Stimulated activated naive CD8-positive, alpha-beta T cell treated with anti-CD3 and anti-CD28 coated beads, Interleukin-15, amount 100 ng/mL, for 72 hours (primary cell): ENCODE measurements at regions not wholly inside any gene's neighbourhood (a gene's known extent, or its start where the extent isn't known, plus 50 kb on each side); places are given as distances from the start of the nearest gene placed in this dataset.

ENCODE experiments used
- ATAC-seq: fragments of 150-1000 bp; cut with Tn5 transposase; 2 replicates; pipeline ENCODE4 v1.10.0; 2021; ENCODE audit warnings: mild to moderate bottlenecking, moderate library complexity
- DNase-seq, 2 donors: peaks; one replicate each; pipeline ENCODE4 v3.0.0; 2021 to 2022
- H3K27ac Mint-ChIP-seq, 2 donors: one replicate each; pipeline ENCODE4 v1.8.0; 2022; ENCODE audit warnings: mild to moderate bottlenecking in 2 of 2, mixed read lengths in 2 of 2, moderate library complexity in 2 of 2
- H3K27me3 Mint-ChIP-seq: one replicate; pipeline ENCODE4 v1.8.0; 2022; ENCODE audit warnings: mixed read lengths
- H3K4me1 Mint-ChIP-seq: one replicate; pipeline ENCODE4 v1.8.0; 2022; ENCODE audit warnings: mild to moderate bottlenecking, mixed read lengths
- H3K4me3 Mint-ChIP-seq, 2 donors: one replicate each; pipeline ENCODE4 v1.8.0; 2022; ENCODE audit warnings: mild to moderate bottlenecking in 2 of 2, mixed read lengths in 2 of 2, moderate library complexity in 1 of 2
- H3K9me3 Mint-ChIP-seq, 2 donors: one replicate each; pipeline ENCODE4 v1.8.0; 2022; ENCODE audit warnings: mixed read lengths in 2 of 2

DNA sequence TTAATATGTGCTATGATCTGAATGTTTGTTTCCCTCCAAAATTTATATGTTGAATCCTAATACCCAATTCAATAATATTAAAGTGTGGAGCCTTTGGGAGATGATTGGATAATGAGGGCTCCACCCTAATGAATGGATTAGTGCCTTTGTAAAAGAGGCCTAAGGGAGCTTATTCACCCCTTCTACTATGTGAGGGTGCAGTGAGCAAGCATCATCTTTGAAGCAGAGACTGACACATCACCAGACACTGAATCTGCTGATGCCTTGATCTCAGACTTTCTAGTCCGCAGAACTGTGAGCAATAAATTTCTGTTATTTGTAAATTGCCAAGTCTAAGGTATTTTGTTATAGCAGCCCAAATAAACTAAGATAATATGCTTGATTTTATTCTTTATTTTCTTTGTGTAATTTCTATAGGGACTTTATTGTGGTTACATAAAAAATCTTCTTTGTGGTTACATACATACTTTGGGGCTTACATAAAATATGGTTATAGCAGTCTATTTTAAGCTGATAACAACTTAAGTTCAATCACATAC, 131.1 kb upstream of the SLC38A2 start:
- Mint-ChIP-seq H3K9me3 (peaks cover 45 to 61% of the 10 kb centered on the region in 2 donors), H3K4me1 (peaks cover 18% of the 10 kb centered on the region), H3K27ac (no peak overlapping the region), H3K4me3 (no peak overlapping the region), H3K27me3 (no peaks in the 10 kb centered on the region)
- DNase-seq (no peak), ATAC-seq (no peak)

DNA sequence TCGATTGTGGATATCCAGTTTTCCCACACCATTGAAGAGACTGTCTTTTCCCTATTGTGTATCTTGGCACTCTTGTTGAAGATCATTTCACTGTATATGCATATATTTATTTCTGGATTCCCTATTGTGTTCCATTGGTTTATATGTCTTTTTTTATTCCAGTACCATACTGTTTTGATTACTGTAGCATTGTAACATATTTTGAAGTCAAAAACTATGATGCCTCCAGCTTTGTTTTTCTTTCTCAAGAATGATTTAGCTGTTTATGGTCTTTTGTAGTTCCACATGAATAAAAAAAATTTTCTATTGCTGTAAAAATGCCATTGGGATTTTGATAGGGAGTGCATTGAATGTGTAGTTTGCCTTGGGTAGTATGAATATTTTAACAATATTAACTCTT, 128.1 kb upstream of the SLC38A2 start:
- no peak for ATAC-seq
- Mint-ChIP-seq H3K9me3 (peaks cover 33 to 38% of the 10 kb centered on the region in 2 donors), H3K4me1 (peaks cover 8% of the 10 kb centered on the region), H3K27me3 (no peaks in the 10 kb centered on the region), H3K27ac (no peak overlapping the region), H3K4me3 (no peak overlapping the region)
- DNase-seq = no peak

DNA sequence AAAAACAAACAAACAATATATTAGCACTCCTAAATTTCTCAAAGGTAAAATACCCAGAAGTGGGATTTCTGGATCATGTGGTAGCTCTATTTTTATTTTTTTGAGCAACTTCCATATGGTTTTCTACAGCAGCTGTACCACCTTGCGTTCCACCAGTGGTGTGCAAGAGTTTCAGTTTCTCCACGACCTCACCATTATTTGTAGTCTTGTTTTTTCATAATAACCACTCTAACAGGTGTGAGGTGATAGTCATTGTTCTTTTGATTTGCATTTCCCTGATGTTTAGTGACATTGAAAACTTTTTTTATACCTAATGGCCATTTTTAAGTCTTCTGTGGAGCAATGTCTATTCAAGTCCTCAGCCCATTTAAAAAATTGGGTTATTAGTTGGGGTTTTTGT, 127.3 kb upstream of the SLC38A2 start:
- no peak overlapping the region for H3K27ac Mint-ChIP-seq

DNA sequence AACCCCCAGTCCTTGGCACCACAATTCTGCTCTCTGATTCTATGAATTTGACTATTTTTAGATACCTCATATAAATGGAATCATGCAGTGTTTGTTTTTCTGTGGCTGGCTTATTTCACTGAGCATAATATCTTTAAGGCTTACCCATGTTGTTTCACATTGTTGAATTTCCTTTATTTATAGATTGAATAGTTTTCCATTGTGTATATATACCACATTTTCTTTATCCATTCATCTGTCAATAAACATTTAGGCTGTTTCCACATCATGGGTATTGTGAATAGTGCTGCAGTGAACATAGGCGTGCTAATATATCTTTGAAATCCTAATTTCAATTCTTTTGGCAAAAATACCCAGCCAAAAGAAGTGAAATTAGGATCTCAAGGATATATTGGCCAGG, 126.7 kb upstream of the SLC38A2 start:
- H3K4me3 Mint-ChIP-seq = no peak overlapping the region
- peaks cover 8% of the 10 kb centered on the region for H3K4me1 Mint-ChIP-seq
- DNase-seq (no peak), ATAC-seq (no peak)
- H3K9me3 Mint-ChIP-seq = peaks cover 22 to 31% of the 10 kb centered on the region in 2 donors
- no peaks in the 10 kb centered on the region for H3K27me3 Mint-ChIP-seq
- no peak overlapping the region for H3K27ac Mint-ChIP-seq

More for the DNA sequence above, 127.3 kb upstream of the SLC38A2 start:
- peaks cover 27 to 31% of the 10 kb centered on the region in 2 donors for H3K9me3 Mint-ChIP-seq
- peaks cover 8% of the 10 kb centered on the region for H3K4me1 Mint-ChIP-seq
- DNase-seq = no peak
- H3K4me3 Mint-ChIP-seq = no peak overlapping the region
- no peak for ATAC-seq
- H3K27me3 Mint-ChIP-seq = no peaks in the 10 kb centered on the region

DNA sequence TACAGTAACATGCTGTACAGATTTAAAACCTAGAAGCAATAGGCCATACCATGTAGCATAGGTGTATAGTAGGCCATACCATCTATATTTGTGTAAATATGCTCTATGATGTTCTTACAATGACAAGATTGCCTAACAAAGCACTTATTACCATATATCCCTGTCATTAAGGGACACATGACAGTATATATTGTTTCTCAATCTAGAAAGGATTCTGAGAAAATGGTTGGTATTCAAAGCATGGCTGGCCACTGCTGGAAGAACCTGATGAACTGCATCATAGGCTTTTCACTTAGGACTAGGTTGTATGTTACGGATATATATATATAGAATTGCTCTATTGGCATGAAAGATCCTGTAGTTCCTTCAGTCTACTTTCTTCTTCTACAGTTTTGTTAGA, 125.2 kb upstream of the SLC38A2 start:
- no peak overlapping the region for H3K27ac Mint-ChIP-seq
- H3K9me3 Mint-ChIP-seq = peaks cover 13 to 20% of the 10 kb centered on the region in 2 donors
- ATAC-seq (no peak), DNase-seq (no peak)
- H3K27me3 Mint-ChIP-seq = no peaks in the 10 kb centered on the region
- no peak overlapping the region for H3K4me3 Mint-ChIP-seq
- peaks cover 8% of the 10 kb centered on the region for H3K4me1 Mint-ChIP-seq

DNA sequence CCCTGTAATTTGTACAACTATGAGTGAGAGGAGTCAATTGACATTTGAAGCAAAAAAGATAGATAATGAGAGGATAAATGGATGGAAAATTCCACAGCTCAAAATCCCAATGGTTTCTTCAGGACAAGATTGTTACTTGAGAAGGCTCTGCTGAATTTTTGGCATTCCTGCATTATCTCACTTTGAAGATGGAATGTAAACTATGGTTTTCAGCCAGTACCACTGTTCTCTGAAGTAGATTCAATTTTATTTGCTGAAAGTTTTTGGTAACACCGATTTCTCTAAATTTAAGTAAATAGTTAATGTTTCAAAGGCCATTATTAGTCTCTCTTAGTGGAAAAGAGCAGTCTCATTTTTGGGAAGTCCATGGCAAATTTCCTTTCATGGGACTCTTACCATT, 121.9 kb upstream of the SLC38A2 start:
- no peak for DNase-seq

DNA sequence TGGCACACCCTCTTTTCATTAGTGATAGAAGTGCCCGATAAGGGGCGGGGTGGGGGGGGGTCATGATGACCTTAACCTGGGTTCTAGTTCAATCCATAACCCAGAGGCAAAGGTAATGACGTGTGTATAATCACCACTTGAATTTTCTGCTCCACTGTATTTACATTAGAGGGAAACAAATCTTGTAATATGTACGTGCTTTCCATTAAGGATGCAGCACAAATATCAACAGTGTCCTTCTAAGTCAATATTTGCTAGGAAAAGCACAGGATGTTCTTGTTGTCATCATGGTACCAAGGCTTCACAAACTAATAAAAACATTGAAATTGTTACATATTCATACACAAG, 121.2 kb upstream of the SLC38A2 start:
- ATAC-seq (no peak), DNase-seq (no peak)
- Mint-ChIP-seq H3K4me3 (no peak overlapping the region), H3K4me1 (no peaks in the 10 kb centered on the region), H3K27me3 (no peaks in the 10 kb centered on the region), H3K27ac (no peak overlapping the region), H3K9me3 (no peaks in the 10 kb centered on the region)

More for the DNA sequence above, 121.9 kb upstream of the SLC38A2 start:
- Mint-ChIP-seq H3K4me3 (no peak overlapping the region), H3K27me3 (no peaks in the 10 kb centered on the region), H3K27ac (no peak overlapping the region), H3K4me1 (no peaks in the 10 kb centered on the region), H3K9me3 (no peaks in the 10 kb centered on the region)
- ATAC-seq = no peak

DNA sequence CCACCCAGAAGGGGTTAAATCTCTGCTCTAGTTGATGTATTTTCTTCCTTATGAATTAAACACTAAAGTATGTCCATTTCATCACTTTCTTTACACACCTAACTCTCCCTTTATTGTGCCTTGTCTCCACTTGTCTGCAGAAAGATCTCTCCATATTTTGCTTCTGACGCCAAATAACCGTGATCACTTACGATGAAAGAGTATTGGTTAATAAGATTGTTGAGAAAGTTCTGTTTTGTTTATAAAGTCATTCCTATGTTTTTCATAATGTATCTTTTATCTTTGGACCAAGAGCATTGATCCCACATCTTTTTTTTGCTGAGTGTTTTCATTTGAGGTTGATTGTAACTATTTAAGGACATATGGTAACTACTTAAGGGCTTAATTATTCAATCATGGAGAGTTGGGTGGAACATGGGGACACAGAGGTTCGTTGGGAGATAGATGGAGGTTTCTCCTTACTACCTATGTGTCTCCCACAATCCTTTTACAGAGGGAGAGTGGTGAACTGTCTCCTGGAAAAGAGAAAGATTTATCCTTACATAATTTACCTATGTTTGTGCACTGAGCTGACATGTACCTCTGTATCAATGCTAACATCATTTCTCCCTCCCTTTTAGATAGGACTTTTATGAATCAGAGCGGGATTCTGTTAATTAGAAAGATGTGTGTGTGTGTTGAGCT, 120.7 kb upstream of the SLC38A2 start:
- Mint-ChIP-seq H3K9me3 (no peaks in the 10 kb centered on the region), H3K4me3 (no peak overlapping the region), H3K27ac (no peak overlapping the region), H3K27me3 (no peaks in the 10 kb centered on the region), H3K4me1 (no peaks in the 10 kb centered on the region)
- DNase-seq = no peak
- ATAC-seq = no peak

DNA sequence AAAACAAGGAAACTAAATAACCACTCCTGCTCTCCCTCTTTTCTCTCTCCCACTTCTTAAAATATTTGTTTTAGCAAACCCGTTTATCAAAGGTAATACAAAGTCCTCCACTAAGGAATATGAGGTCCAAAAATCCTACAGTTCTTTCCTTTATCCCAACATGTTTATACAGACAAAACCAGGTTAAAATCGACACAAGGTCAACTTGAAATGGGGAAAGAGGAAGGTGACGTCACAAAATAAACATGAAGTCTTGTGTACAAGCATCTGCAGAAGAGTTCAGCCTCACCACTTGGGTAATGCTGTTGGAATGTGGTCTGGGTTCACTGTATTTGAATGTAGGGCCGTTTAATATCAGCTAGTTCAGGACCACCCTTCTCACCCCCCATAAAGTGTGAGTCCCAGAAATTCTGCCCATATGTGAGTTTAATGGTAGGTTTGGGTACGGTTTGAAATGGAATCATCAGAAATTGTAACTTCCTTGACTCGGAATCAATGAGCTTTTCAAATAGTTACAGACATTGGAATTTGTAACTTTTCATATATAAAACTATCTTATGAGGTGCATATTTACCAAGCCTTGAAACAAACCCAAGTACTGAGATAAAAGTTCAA, 120.0 kb upstream of the SLC38A2 start:
- DNase-seq (no peak), ATAC-seq (no peak)
- H3K9me3 Mint-ChIP-seq = no peaks in the 10 kb centered on the region
- H3K27ac Mint-ChIP-seq = no peak overlapping the region
- H3K4me3 Mint-ChIP-seq = no peak overlapping the region
- H3K4me1 Mint-ChIP-seq = no peaks in the 10 kb centered on the region
- no peaks in the 10 kb centered on the region for H3K27me3 Mint-ChIP-seq

DNA sequence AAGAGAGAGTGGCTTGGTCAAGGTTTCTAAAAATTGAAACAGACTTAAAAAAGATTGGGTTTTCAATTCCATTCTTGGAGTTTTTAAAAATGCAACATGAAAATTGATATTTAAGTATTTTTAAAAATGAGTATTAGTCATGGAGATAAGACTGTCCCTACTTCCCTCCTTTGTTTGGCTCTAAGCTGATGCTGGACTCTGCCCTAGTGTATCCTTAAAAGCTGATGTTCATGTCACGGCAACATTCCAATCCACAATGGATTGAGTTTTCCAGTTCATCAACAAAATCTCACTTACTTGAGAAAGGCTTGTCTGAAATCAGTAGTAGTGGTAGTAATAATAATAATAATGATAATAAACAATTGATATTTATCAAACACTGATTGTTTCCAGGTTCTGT, 119.0 kb upstream of the SLC38A2 start:
- Mint-ChIP-seq H3K27ac (no peak overlapping the region), H3K9me3 (no peaks in the 10 kb centered on the region), H3K4me1 (no peaks in the 10 kb centered on the region), H3K4me3 (no peak overlapping the region), H3K27me3 (no peaks in the 10 kb centered on the region)
- DNase-seq (no peak), ATAC-seq (no peak)

DNA sequence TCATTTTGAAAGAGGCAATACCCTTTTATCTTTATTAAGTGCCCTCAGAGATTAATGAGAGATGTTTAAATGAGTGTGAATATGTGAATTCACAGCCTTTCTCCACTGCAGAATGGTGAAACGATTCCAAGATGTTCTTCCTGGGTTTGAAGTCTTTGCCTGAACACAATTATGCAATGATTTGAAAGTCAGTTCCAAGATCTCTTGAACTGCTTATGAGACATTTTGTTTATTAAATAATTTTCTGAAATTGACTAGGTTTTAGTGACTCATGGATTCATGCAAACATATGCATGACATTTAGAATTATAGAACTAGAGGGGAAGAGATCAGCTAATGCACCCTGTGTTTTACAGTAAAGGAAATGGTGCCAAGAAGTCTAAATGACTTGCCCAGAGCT, 118.1 kb upstream of the SLC38A2 start:
- Mint-ChIP-seq H3K4me3 (no peak overlapping the region), H3K9me3 (no peaks in the 10 kb centered on the region), H3K4me1 (no peaks in the 10 kb centered on the region), H3K27ac (no peak overlapping the region), H3K27me3 (no peaks in the 10 kb centered on the region)
- no peak for ATAC-seq
- DNase-seq = no peak

DNA sequence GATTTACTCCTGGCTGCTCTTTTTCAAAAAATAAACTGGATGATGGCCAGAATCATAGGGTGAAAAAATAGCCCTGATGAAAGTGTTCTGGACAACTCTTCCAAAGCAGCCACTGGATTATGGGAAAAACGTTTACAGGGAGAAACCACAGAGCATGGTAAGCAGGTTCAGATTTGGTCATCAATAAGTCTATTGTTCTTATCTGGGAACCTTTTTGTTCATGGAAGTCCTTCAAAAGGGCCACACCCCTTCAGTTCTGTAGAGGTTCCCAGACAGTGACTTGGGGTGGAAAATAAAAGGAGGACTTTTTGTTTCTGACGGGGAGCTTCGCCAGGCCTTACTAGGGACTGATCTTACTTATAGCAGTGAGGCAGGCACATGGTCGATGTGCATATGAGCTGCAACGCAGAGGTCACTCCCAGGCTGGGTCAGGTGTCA, 117.4 kb upstream of the SLC38A2 start:
- ATAC-seq (no peak), DNase-seq (no peak)

DNA sequence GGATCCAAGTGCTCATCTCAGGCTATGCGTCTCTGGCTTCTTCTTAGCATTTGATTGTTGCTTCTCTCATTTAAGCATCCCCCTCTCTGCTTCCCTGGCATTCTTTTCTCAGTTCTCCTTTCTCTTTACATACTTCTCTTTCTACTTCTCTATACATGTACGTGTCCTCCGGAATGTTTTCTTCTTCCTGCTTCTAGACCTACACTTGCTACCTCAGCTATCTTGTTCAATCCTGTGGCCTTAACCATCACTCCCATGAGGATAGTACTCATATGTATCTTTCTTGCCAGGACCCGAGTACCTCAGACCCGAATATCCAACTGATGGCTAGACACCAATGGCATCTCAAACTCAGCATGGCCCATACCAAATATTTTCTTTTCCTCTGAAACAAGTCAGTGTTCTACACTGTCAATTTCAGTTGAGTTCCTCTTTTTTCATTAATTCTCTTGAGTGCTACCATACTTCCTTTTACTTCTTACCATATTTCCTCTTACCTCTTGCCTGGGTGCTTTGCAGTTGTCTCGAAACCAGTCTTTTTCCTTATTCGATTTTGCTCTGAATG, 115.1 kb upstream of the SLC38A2 start:
- no peak overlapping the region for H3K27ac Mint-ChIP-seq
- DNase-seq (no peak), ATAC-seq (no peak)
- no peaks in the 10 kb centered on the region for H3K27me3 Mint-ChIP-seq
- H3K4me3 Mint-ChIP-seq = no peak overlapping the region
- H3K4me1 Mint-ChIP-seq = no peaks in the 10 kb centered on the region
- no peaks in the 10 kb centered on the region for H3K9me3 Mint-ChIP-seq

More for the DNA sequence above, 117.4 kb upstream of the SLC38A2 start:
- Mint-ChIP-seq H3K4me3 (no peak overlapping the region), H3K9me3 (no peaks in the 10 kb centered on the region), H3K27ac (no peak overlapping the region), H3K4me1 (no peaks in the 10 kb centered on the region), H3K27me3 (no peaks in the 10 kb centered on the region)

DNA sequence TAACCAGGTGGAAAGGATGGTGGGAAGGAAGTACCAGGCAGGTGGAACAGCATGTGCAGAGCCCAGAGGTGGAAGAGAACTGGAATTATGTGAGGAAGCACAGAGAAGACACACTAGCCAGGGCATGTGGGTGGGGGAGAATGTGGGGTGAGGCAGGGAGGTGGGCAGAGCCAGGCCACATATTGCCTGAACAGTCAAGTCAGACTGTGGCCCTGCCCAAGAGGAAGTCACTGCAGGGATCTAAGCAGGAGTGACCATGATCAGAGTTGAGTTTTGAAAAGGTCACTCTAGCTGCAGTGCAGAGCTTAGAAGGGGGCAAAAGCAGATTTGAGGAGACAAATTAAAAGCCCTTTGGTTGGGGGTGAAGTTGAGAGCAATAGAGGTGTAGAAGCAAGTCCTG, 114.0 kb upstream of the SLC38A2 start:
- no peak for DNase-seq
- Mint-ChIP-seq H3K27me3 (no peaks in the 10 kb centered on the region), H3K27ac (no peak overlapping the region), H3K4me1 (no peaks in the 10 kb centered on the region), H3K4me3 (no peak overlapping the region), H3K9me3 (peaks cover 0 to 6% of the 10 kb centered on the region in 2 donors)
- no peak for ATAC-seq

DNA sequence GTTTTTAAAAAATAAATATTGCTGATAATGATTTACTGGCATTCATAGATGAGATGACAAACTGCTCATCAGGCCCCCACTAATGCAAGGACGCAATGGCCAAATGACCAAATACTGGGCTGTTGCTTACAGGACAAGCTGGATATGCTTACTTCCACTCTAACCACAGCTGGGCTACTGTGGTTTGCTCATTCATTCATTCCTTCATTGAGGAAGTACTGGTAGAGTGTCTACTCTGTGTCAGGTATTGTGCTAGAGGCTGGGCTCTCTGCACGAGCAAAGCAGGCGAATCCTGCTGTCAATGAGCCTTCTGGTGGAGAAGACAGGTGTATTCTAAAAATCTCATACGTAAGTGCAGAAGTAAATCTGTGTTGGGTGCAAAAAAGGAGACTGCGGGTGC, 113.3 kb upstream of the SLC38A2 start:
- Mint-ChIP-seq H3K4me1 (no peaks in the 10 kb centered on the region), H3K4me3 (no peak overlapping the region)

DNA sequence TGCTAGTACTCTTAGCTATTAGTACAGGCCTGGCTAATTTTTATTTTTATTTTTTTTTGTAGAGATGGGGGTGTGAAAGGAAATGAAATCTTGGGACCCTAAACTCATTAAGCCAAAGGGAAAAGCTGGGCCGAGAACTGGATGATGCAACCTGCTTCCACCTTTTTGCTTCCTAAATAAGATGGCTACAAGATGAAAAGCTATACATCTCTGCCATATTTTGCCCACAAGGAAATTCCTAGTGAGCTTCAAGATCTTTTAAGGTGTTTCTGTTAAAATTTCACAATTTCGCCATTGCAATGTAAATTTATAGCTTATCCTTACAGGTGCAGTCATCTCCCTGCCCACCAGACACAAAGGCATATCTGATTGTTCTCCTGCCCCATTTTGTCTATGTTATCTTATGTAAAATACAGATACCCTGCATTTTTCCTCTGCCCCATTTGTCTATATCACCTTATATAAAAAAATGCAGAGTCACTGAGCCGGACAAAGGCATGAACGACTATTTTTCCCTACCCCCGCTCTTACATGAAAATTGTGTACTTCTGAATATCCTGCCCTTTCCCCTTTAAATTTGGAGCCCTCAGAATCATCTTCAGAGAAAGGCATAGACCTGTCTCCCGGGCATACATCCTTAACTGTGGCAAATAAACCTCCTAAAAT, 112.0 kb upstream of the SLC38A2 start:
- Mint-ChIP-seq H3K9me3 (peaks cover 0 to 6% of the 10 kb centered on the region in 2 donors), H3K4me3 (no peak overlapping the region), H3K27me3 (no peaks in the 10 kb centered on the region), H3K27ac (no peak overlapping the region), H3K4me1 (no peaks in the 10 kb centered on the region)
- DNase-seq (no peak), ATAC-seq (no peak)

More for the DNA sequence above, 113.3 kb upstream of the SLC38A2 start:
- DNase-seq (no peak), ATAC-seq (no peak)
- H3K27me3 Mint-ChIP-seq = no peaks in the 10 kb centered on the region
- no peak overlapping the region for H3K27ac Mint-ChIP-seq
- H3K9me3 Mint-ChIP-seq = peaks cover 0 to 6% of the 10 kb centered on the region in 2 donors
